H1 (cell line): ENCODE measurements at regions not wholly inside any gene's neighbourhood (a gene's known extent, or its start where the extent isn't known, plus 50 kb on each side); places are given as distances from the start of the nearest gene placed in this dataset.

Source experiments
- CTCF ChIA-PET: fragments of 300-600 bp; sonication (Branson Sonifier 250); formaldehyde crosslinking; loops from one replicate; lab custom pipeline; 2021; ENCODE audit not compliant: partially characterized antibody; lab: Charles Lee
- POLR2A ChIA-PET: fragments of 300-600 bp; sonication (Branson Sonifier 250); formaldehyde crosslinking; loops from one replicate; lab custom pipeline; 2021; ENCODE audit warnings: inconsistent platforms; ENCODE audit not compliant: partially characterized antibody; lab: Charles Lee
- DNase-seq, 2 experiments: peaks; one replicate each; pipeline versions ENCODE4 v3.0.0 to v3.0.0-alpha.2; 2010 to 2022; ENCODE audit warnings: low spot score in 2 of 2, low read depth in 1 of 2, mixed read lengths in 1 of 2
- FAIRE-seq: peaks from 2 replicates; lab custom pipeline; 2011; peaks lifted over from hg19 to GRCh38; lab: Jason Lieb, UNC
- H2AFZ ChIP-seq: 2 replicates; pipeline ENCODE4 v1.8.1; 2012; ENCODE audit warnings: low read length, inconsistent platforms
- H2AK5ac ChIP-seq: 2 replicates; pipeline ENCODE4 v1.6.1; 2013; ENCODE audit warnings: low read depth, low read length
- H2BK120ac ChIP-seq: replicated peaks from 2 replicates; pipeline ENCODE3; 2013; ENCODE audit warnings: low read depth, low read length, inconsistent platforms
- H2BK12ac ChIP-seq: 2 replicates; pipeline ENCODE4 v1.6.1; 2013; ENCODE audit warnings: low read depth, low read length
- H2BK15ac ChIP-seq: 2 replicates; pipeline ENCODE4 v1.6.1; 2013; ENCODE audit warnings: low read length
- H2BK20ac ChIP-seq: 2 replicates; pipeline ENCODE4 v1.6.1; 2013; ENCODE audit warnings: low read length
- H2BK5ac ChIP-seq: 2 replicates; pipeline ENCODE4 v1.6.1; 2013; ENCODE audit warnings: low read depth, low read length
- H3K14ac ChIP-seq: 2 replicates; pipeline ENCODE4 v1.6.1; 2013; ENCODE audit warnings: inconsistent platforms; ENCODE audit not compliant: insufficient read length
- H3K18ac ChIP-seq: 2 replicates; pipeline ENCODE4 v1.6.1; 2013; ENCODE audit warnings: low read length; ENCODE audit errors: extremely low read depth
- H3K23ac ChIP-seq: 2 replicates; pipeline ENCODE4 v1.6.1; 2013; ENCODE audit warnings: inconsistent platforms; ENCODE audit not compliant: insufficient read length
- H3K23me2 ChIP-seq: 2 replicates; pipeline ENCODE4 v1.6.1; 2013; ENCODE audit warnings: low read depth, low read length
- H3K27ac ChIP-seq: 2 replicates; pipeline ENCODE4 v1.6.1; 2011; ENCODE audit warnings: low read depth, low read length, inconsistent platforms
- H3K27me3 ChIP-seq, 4 experiments: replicated peaks in 1 of 4; 1 replicate in 1 of 4; 2 replicates in 3 of 4; pipeline versions ENCODE4 v1.6.1 to v1.8.1; 2011 to 2013; ENCODE audit warnings: low read length in 3 of 4, mild to moderate bottlenecking in 3 of 4, inconsistent platforms in 2 of 4, mixed read lengths in 2 of 4, moderate library complexity in 1 of 4; ENCODE audit not compliant: control insufficient read depth in 3 of 4, insufficient read depth in 3 of 4; ENCODE audit errors: extremely low read depth in 1 of 4
- H3K36me3 ChIP-seq, 4 experiments: 2 replicates each; pipeline versions ENCODE4 v1.6.1 to v1.8.1; 2011 to 2013; ENCODE audit warnings: mild to moderate bottlenecking in 4 of 4, low read length in 3 of 4, moderate library complexity in 2 of 4, control low read depth in 1 of 4, inconsistent platforms in 1 of 4; ENCODE audit not compliant: insufficient read depth in 4 of 4, control insufficient read depth in 2 of 4
- H3K4ac ChIP-seq: replicated peaks from 2 replicates; pipeline ENCODE3; 2013; ENCODE audit warnings: low read length, low read depth, mixed read lengths, inconsistent platforms; ENCODE audit not compliant: insufficient read length
- H3K4me1 ChIP-seq, 4 experiments: replicated peaks in 1 of 4; 1 replicate in 1 of 4; 2 replicates in 3 of 4; pipeline versions ENCODE4 v1.6.1 to v1.8.1; 2011 to 2013; ENCODE audit warnings: low read length in 3 of 4, inconsistent platforms in 2 of 4, mixed read lengths in 1 of 4; ENCODE audit not compliant: insufficient read depth in 4 of 4, control insufficient read depth in 3 of 4
- H3K4me2 ChIP-seq, 2 experiments: 2 replicates each; pipeline versions ENCODE4 v1.6.1 to v1.8.1; 2011 to 2013; ENCODE audit warnings: low read depth in 2 of 2, low read length in 2 of 2, control low read depth in 1 of 2, inconsistent platforms in 1 of 2, mild to moderate bottlenecking in 1 of 2; ENCODE audit not compliant: insufficient read depth in 1 of 2
- H3K4me3 ChIP-seq, 4 experiments: fragments of 200-600, 300-600 bp in 1 of 4; sonication (generic), shearing (Covaris generic), sonication (Bioruptor Twin) in 1 of 4; 2 replicates each; pipeline versions ENCODE4 v1.5.1 to v1.8.1; 2011 to 2016; ENCODE audit warnings: low read length in 4 of 4, low read depth in 3 of 4, control low read depth in 2 of 4, inconsistent platforms in 2 of 4, mild to moderate bottlenecking in 2 of 4, mixed read lengths in 1 of 4, moderate library complexity in 1 of 4; ENCODE audit not compliant: insufficient read depth in 2 of 4; ENCODE audit errors: extremely low read depth in 1 of 4
- H3K56ac ChIP-seq: replicated peaks from 2 replicates; pipeline ENCODE3; 2013; ENCODE audit warnings: low read depth, mild to moderate bottlenecking, mixed read lengths, low read length, inconsistent platforms; ENCODE audit not compliant: insufficient read length
- H3K79me1 ChIP-seq: 2 replicates; pipeline ENCODE4 v1.6.1; 2013; ENCODE audit warnings: low read depth, low read length, control low read depth
- H3K79me2 ChIP-seq, 2 experiments: 2 replicates each; pipeline versions ENCODE4 v1.6.1 to v1.8.1; 2012 to 2013; ENCODE audit warnings: low read length in 2 of 2, mild to moderate bottlenecking in 2 of 2, inconsistent platforms in 1 of 2; ENCODE audit not compliant: insufficient read depth in 2 of 2, control insufficient read depth in 1 of 2
- H3K9ac ChIP-seq, 4 experiments: replicated peaks in 1 of 4; 1 replicate in 1 of 4; 2 replicates in 3 of 4; pipeline versions ENCODE4 v1.6.1 to v1.8.1; 2011 to 2013; ENCODE audit warnings: low read depth in 3 of 4, low read length in 3 of 4, control low read depth in 2 of 4, mild to moderate bottlenecking in 2 of 4, moderate library complexity in 2 of 4, inconsistent platforms in 1 of 4; ENCODE audit errors: extremely low read depth in 1 of 4
- H3K9me3 ChIP-seq, 2 experiments: 2 replicates each; pipeline versions ENCODE4 v1.6.1 to v1.8.1; 2012 to 2013; ENCODE audit warnings: mild to moderate bottlenecking in 2 of 2, moderate library complexity in 2 of 2, control low read depth in 1 of 2, inconsistent platforms in 1 of 2, low read depth in 1 of 2, low read length in 1 of 2, mixed read lengths in 1 of 2; ENCODE audit not compliant: insufficient read depth in 2 of 2
- H4K20me1 ChIP-seq, 2 experiments: replicated peaks in 1 of 2; 2 replicates each; pipeline versions ENCODE3 to v1.8.1; 2011 to 2013; ENCODE audit warnings: inconsistent platforms in 2 of 2, low read length in 2 of 2, mild to moderate bottlenecking in 1 of 2; ENCODE audit not compliant: insufficient read depth in 2 of 2, control insufficient read depth in 1 of 2
- H4K5ac ChIP-seq: 2 replicates; pipeline ENCODE4 v1.6.1; 2013; ENCODE audit warnings: low read length, low read depth, mixed read lengths, inconsistent platforms; ENCODE audit not compliant: insufficient read length
- H4K8ac ChIP-seq: 2 replicates; pipeline ENCODE4 v1.8.0; 2013; ENCODE audit warnings: mild to moderate bottlenecking, moderate library complexity, low read length, inconsistent platforms; ENCODE audit not compliant: insufficient read depth; ENCODE audit errors: extremely low read depth
- H4K91ac ChIP-seq: replicated peaks from 2 replicates; pipeline ENCODE3; 2013; ENCODE audit warnings: low read length, mixed read lengths, inconsistent platforms; ENCODE audit not compliant: insufficient read length
- GABPA ChIP-seq: IDR thresholded peaks from 2 replicates; pipeline ENCODE4 v1.6.1; 2011; ENCODE audit warnings: mild to moderate bottlenecking, low read length, moderate library complexity, borderline replicate concordance; ENCODE audit not compliant: insufficient read depth
- HDAC2 ChIP-seq, 2 experiments: fragments of 300-600 bp in 1 of 2; sonication (generic) in 1 of 2; IDR thresholded peaks; 2 replicates each; pipeline ENCODE4 v1.6.1; 2011 to 2012; ENCODE audit warnings: low read depth in 2 of 2, low read length in 2 of 2, mild to moderate bottlenecking in 2 of 2, moderate library complexity in 2 of 2, borderline replicate concordance in 1 of 2, inconsistent platforms in 1 of 2
- RAD21 ChIP-seq, 2 experiments: IDR thresholded peaks in 1 of 2; conservative IDR thresholded peaks in 1 of 2; 2 replicates each; pipeline ENCODE4 v1.6.1; 2011; ENCODE audit warnings: low read depth in 2 of 2, low read length in 2 of 2, improper control_type of control experiment in 1 of 2, inconsistent platforms in 1 of 2, mild to moderate bottlenecking in 1 of 2, moderate library complexity in 1 of 2
- SIN3A ChIP-seq, 2 experiments: IDR thresholded peaks in 1 of 2; conservative IDR thresholded peaks in 1 of 2; 2 replicates each; pipeline ENCODE4 v1.6.1; 2011 to 2012; ENCODE audit warnings: low read length in 2 of 2, improper control_type of control experiment in 1 of 2, low read depth in 1 of 2, mild to moderate bottlenecking in 1 of 2
- SIRT6 ChIP-seq: IDR thresholded peaks from one replicate; pipeline ENCODE4 v1.7.1; 2012; ENCODE audit warnings: low read length, inconsistent platforms
- SP1 ChIP-seq: IDR thresholded peaks from 2 replicates; pipeline ENCODE4 v1.6.1; 2011; ENCODE audit warnings: low read depth, low read length
- SP4 ChIP-seq: IDR thresholded peaks from 2 replicates; pipeline ENCODE4 v1.6.1; 2012; ENCODE audit warnings: low read length, inconsistent platforms
- TCF12 ChIP-seq: IDR thresholded peaks from 2 replicates; pipeline ENCODE4 v1.6.1; 2011; ENCODE audit warnings: low read depth, mild to moderate bottlenecking, low read length
- YY1 ChIP-seq: IDR thresholded peaks from 2 replicates; pipeline ENCODE4 v1.6.1; 2011; ENCODE audit warnings: low read depth, mild to moderate bottlenecking, low read length
- whole genome bisulfite sequencing, 2 experiments: shearing (Covaris generic) in 1 of 2; methylation state at CpG; one replicate each; pipeline versions ENCODE4 v1.1.6 to v1.1.7; 2013 to 2015; ENCODE audit warnings: low lambda C conversion rate in 2 of 2, mixed read lengths in 2 of 2, inconsistent platforms in 1 of 2, low coverage in 1 of 2, missing lambda C conversion rate in 1 of 2; ENCODE audit not compliant: insufficient replicate concordance in 2 of 2, insufficient coverage in 1 of 2, insufficient read length in 1 of 2; ENCODE audit errors: extremely low coverage in 1 of 2, missing lambda C conversion rate in 1 of 2; 5-methylcytosine and 5-hydroxymethylcytosine counted together
- TF ChIP-seq, protein P1 (sequence below): IDR thresholded peaks from 2 replicates; pipeline ENCODE4 v1.6.1; 2012; ENCODE audit warnings: low read length, inconsistent platforms

DNA sequence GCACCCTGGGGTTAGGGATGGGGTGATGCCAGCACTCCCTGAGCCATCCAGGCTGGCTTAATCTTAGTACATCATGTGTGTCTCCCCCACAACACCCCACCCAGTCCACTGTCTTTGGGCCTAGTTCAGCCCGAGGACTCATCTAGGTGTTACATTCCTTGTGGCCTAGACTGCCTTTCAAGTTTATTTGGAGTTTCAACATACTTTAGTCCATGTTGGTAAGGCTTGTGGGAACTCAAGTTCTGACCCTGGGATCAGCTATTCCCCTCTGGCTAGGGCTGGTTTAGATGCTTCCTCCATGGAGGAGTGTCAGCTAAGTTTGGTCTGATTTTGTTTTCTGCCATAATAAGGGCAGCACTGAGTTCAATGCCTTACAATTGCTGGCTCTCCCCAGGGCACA is 302.4 kb downstream of the SMARCA2 start:
- Histone ChIP-seq H4K20me1 (no peaks in the 10 kb centered on the region), H2AK5ac (no peak overlapping the region), H2BK120ac (no peak overlapping the region), H3K79me1 (no peaks in the 10 kb centered on the region), H2BK15ac (no peak overlapping the region), H4K5ac (no peak overlapping the region), H2BK20ac (no peak overlapping the region), H3K36me3 (peaks cover 0 to 9% (median 0%) of the 10 kb centered on the region in 4 experiments; a peak in 1 of 8 replicates), H4K8ac (no peak overlapping the region), H3K4me1 (no peaks in the 10 kb centered on the region), H4K91ac (no peak overlapping the region), H3K4me3 (no peak overlapping the region), H3K4me2 (no peak overlapping the region), H3K27ac (no peak overlapping the region), H3K23ac (no peak overlapping the region), H3K79me2 (no peaks in the 10 kb centered on the region), H3K18ac (no peak overlapping the region), H2BK5ac (no peak overlapping the region), H3K14ac (no peak overlapping the region), H3K56ac (no peak overlapping the region), H3K9me3 (peaks cover 19 to 22% of the 10 kb centered on the region in 2 experiments), H3K23me2 (no peaks in the 10 kb centered on the region)
- WGBS, 2 experiments, result 89% methylated on average over 1 of the region's 1 CpG; no CpG with 5 or more reads in 1 of the 2 experiments
- FAIRE-seq, result no peak
- CTCF ChIA-PET, result interaction anchor here (0.6 kb wide), 1 partner anchor 17 kb away, joined by 4 read pairs; no protein-coding TSS in a partner anchor
- POLR2A ChIA-PET, result no interaction called here
- no peak for DNase-seq
- TF ChIP-seq, protein P1, sequence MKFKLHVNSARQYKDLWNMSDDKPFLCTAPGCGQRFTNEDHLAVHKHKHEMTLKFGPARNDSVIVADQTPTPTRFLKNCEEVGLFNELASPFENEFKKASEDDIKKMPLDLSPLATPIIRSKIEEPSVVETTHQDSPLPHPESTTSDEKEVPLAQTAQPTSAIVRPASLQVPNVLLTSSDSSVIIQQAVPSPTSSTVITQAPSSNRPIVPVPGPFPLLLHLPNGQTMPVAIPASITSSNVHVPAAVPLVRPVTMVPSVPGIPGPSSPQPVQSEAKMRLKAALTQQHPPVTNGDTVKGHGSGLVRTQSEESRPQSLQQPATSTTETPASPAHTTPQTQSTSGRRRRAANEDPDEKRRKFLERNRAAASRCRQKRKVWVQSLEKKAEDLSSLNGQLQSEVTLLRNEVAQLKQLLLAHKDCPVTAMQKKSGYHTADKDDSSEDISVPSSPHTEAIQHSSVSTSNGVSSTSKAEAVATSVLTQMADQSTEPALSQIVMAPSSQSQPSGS, result no peak
- TF ChIP-seq YY1 (no peak), TCF12 (no peak), SP4 (no peak), SIRT6 (no peak), GABPA (no peak), HDAC2 (IDR thresholded peaks at IDR 0.05; ENCODE audit: borderline replicate concordance in 1 of 2, low read depth in 2 of 2, low read length in 2 of 2) (no peak), RAD21 (IDR thresholded peaks at IDR 0.05 in 1 of 2, conservative IDR thresholded peaks at IDR 0.05 in 1 of 2; ENCODE audit: low read depth in 2 of 2, low read length in 2 of 2) (no peak), SP1 (no peak), SIN3A (conservative IDR thresholded peaks at IDR 0.05 in 1 of 2, IDR thresholded peaks at IDR 0.05 in 1 of 2; ENCODE audit: low read depth in 1 of 2, low read length in 2 of 2) (no peak)
- TF ChIP-seq, all 59 proteins: peak for 0
- no peak overlapping the region for H2AFZ ChIP-seq
- no peak overlapping the region for H2BK12ac ChIP-seq
- no peaks in the 10 kb centered on the region for H3K27me3 ChIP-seq
- no peak overlapping the region for H3K4ac ChIP-seq
- no peak overlapping the region for H3K9ac ChIP-seq
